Head of caudate nucleus (tissue), 42 donors: ENCODE measurements at regions not wholly inside any gene's neighbourhood (a gene's known extent, or its start where the extent isn't known, plus 50 kb on each side); places are given as distances from the start of the nearest gene placed in this dataset.

ENCODE experiments used
- DNase-seq, 42 donors: peaks; one replicate each; pipeline versions ENCODE4 v3.0.0 to v3.0.0-alpha.2; 2020 to 2021; ENCODE audit warnings: mixed read lengths in 7 of 42
- intact Hi-C: fragments of 100-400 bp; cut with DNase I; formaldehyde crosslinking; loops from one replicate; pipeline ENCODE4 v1.15.0; 2022

GRCh38 chr5:61949054-61949678, 356.8 kb upstream of the KIF2A start:
- peak; percentile 20 to 80 (median 58) for DNase-seq
- intact Hi-C loops, result loop anchor here (10.0 kb wide), 1 partner anchor 196 kb away; no protein-coding TSS in a partner anchor

- no peak for DNase-seq
- intact Hi-C loops, result loop anchor here (10.0 kb wide), 1 partner anchor 195 kb away; no protein-coding TSS in a partner anchor
Measured at GRCh38 chr5:61949679-61950435, 356.1 kb upstream of the KIF2A start.

GRCh38 chr5:61951295-61951694, 354.7 kb upstream of the KIF2A start:
- DNase-seq, result no peak
- intact Hi-C loops, result no loop called here

- DNase-seq, result no peak
- intact Hi-C loops, result no loop called here
Measured at GRCh38 chr5:61953913-61954312, 352.1 kb upstream of the KIF2A start.

- intact Hi-C loops, result no loop called here
- no peak for DNase-seq
Measured at GRCh38 chr5:61964201-61964600, 341.8 kb upstream of the KIF2A start.

GRCh38 chr5:61965069-61965468, 340.9 kb upstream of the KIF2A start:
- intact Hi-C loops, result no loop called here
- DNase-seq, result no peak

DNA sequence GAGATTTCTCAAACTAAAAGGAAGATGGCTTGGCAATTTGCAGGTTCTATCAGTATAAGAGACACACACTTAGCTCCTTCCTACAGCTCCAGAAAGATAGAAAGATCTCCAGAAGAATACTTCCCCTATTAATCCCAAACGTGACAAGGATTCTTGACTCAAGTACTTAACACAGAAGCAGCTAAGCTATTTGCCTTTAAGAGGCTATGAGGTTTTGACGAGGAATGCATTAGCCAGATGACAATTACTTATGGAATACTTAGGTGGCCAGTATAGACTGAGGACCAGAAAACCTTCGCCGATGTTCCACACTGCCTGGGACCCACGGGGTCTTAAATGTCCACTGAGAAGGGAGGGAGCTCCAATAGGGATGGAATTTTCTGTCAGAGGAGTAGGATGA, 340.5 kb upstream of the KIF2A start:
- intact Hi-C loops, result no loop called here
- DNase-seq, result no peak

DNA sequence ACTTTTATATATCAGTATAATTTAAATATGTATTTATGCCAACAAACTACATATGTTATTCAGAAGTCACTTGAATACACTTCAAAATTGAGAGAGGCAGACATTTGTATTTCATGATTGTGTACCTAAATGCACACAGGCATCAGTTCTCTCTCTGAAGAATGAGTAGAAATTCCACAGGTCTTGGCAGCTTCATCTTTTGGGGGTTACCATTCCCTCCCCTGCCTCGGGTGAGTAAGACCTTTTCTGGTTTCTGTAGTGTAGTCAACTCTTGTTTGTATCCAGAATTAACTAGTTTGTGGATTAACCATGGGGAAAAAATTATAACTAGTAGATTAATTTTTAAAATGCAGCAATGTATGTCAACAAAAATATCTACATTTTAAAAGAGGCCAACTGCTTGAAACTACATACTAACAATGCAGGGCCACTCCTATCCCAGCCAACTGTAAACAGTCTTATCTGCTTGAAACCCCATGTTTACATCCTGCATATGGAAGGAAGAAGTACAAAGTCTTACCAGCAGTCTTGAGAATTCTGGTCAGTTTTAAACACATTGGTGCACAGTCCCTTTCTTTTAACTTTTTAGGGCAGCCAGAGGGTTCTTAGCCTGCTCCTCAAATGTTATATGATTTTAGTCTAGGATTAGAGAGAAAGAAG, 339.6 kb upstream of the KIF2A start:
- no peak for DNase-seq
- intact Hi-C loops, result no loop called here

DNA sequence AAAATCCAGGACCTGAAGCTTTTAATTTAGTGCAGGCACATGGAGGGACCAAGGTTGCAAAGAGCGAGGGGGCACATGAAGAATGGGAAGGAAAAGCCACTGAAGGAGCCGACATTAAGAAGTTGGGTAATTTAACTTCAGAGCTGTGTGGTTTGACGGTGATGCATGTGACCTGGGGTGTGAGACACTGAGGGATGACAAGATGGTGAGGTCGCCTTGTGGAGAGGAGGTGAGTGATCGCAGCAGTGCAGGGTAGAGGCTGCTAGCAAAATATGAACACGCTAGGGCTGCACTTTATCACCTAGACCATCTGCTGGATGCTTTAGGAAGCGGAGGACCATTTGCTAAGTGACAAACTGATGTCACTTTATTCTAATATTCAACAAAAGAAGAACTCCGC, 339.0 kb upstream of the KIF2A start:
- intact Hi-C loops, result no loop called here
- DNase-seq, result no peak

DNA sequence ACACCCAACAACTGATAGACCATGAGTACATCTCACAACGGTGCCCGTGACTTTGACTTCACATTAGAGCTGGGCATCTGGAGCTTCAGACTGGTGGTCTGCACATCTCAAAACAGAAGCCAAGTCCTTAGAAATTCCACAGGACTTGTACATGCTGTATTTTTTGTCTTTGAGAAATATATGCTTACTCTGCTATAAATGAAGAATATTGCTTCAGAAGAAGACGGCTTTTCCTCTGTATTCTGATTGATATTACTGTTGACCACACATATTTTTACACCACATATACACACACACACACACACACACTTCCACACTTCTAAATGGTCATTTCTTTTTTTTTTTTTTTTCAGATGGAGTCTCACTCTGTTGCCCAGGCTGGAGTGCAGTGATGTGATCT, 338.3 kb upstream of the KIF2A start:
- intact Hi-C loops, result no loop called here
- no peak for DNase-seq

- intact Hi-C loops, result no loop called here
Measured at GRCh38 chr5:61969347-61969746, 336.7 kb upstream of the KIF2A start.

DNA sequence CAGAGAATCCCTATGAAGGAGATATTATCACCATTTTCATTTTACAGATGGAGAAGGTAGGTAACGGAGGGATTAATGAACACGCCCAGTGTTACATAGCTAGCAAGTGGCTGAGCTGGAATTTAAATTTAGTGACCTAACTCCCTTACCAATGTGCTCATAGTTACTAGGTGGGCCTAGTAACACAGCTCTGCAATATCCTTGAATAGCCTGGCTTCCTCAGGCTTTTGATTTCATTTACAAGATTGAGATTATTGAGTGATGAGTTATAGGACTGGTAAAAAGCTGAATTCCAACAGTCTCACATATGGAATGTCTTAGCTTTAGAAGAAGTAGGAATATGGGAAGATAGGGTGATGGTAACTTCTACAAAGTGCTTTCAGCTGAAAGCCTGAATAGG, 336.3 kb upstream of the KIF2A start:
- intact Hi-C loops, result no loop called here
- DNase-seq, result no peak

More at GRCh38 chr5:61969347-61969746, 336.7 kb upstream of the KIF2A start:
- DNase-seq, result no peak

DNA sequence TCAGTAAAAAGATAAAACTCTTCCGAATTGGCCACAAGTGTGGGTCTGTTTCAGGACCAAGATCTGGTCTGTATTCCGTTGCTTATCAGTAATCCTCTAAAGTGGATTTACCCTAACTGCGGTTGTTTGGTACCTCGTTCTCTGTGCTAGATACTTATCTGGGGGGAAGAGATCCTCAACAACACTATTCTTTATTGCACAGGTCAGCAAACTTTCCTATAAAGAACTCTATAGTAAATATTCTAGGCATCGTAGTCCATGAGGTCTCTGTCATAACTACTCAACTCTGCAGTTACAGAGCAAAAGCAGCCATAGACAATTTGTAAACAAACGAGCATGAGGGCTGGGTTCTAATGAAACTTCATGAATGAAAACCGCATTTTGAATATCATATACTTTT, 335.8 kb upstream of the KIF2A start:
- intact Hi-C loops, result no loop called here
- DNase-seq, result no peak

DNA sequence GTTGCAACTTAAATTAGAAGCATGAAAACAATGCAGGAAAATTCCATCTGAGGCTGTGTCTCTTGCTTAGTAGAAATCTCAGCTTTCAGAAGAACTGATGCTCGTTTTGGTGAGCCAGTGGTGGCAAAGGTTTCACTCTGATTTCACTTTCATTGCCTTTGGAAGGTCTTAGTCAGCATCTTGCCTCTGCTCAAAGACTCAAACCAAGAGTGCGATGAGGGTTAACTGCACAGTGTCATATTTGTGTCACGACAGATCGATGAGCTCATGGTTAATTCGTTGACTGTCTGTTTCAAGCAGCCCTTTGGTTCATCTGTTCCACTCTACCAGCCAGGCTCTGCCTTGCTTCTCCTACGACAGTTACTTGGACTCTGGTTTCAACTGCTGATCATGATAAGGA, 331.3 kb upstream of the KIF2A start:
- intact Hi-C loops, result no loop called here

DNA sequence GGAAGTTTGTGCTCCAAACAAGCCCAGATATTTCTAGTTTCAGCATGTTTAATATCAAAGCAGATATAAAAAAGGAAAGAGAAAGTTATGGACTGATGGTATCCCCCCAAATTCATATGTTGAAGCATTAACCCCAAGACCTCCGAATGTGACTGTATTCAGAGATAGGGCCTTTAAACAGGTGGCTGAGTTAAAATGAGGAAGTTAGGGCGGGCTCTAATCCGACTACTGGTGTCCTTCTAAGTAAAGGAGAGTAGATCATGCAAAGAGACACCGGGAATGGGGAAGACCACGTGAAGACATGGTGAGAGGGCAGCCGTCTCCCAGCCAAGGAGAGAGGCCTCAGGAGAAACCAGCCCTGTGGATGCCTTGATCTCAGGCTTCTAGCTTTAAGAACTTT, 324.1 kb upstream of the KIF2A start:
- DNase-seq, result no peak
- intact Hi-C loops, result no loop called here

More for the DNA sequence above, 331.3 kb upstream of the KIF2A start:
- no peak for DNase-seq

DNA sequence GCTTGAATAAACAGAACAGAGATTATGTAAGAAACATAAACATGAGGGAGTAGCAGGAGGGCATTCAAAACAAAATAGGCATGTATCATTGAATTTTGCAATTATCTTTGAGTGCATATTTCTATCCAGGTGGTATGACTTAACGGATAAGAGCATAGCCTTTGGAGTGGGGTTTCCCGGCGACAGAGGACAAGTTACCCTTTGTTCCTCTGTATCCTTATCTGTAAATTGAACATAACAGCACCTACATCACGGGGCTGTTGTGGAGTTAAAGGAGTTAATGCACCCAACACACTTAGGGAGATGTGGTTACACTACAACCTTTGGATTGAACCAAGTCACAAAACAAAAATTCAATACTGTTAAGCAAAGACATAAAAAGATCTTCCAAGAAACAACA, 314.6 kb upstream of the KIF2A start:
- no peak for DNase-seq
- intact Hi-C loops, result no loop called here

- intact Hi-C loops, result no loop called here
- no peak for DNase-seq
Measured at GRCh38 chr5:61991866-61992265, 314.1 kb upstream of the KIF2A start.

DNA sequence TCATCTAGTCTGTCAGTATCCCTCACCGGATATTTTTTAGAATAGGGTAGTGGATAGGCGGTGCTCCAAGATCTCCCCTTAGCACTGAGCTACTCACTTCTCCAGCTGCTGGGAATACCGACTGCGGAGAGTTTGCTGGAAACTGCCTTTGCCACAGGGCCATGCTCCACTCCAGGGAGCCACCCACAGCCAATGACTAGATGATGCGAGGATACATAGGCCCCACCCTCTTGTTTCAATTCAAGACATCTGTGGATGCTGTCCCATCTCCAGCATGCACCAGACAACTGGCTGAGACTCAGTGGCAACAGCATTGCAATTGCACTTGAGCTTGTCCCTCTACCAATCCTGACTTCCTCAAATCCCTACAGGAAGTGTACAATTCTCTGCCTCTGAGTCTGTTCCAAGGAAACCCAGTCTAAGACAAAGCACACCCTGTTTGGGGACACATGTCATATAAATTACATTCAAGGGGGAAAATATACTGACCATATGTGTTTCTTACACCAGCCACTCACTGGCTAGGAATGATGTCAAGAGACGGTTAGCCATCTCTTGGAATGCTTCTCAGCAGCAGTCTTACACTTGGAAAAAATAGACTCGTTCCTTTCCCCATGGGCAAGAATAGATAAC, 312.6 kb upstream of the KIF2A start:
- no peak for DNase-seq
- intact Hi-C loops, result no loop called here

- intact Hi-C loops, result no loop called here
Measured at GRCh38 chr5:61994171-61994570, 311.8 kb upstream of the KIF2A start.

GRCh38 chr5:61995486-61995885, 310.5 kb upstream of the KIF2A start:
- no peak for DNase-seq
- intact Hi-C loops, result no loop called here

More at GRCh38 chr5:61994171-61994570, 311.8 kb upstream of the KIF2A start:
- DNase-seq, result no peak
